Liver (tissue), 8 donors: ENCODE measurements at regions not wholly inside any gene's neighbourhood (a gene's known extent, or its start where the extent isn't known, plus 50 kb on each side); places are given as distances from the start of the nearest gene placed in this dataset.

ENCODE experiments used
- DNase-seq: peaks from one replicate; pipeline ENCODE4 v3.0.0-alpha.2; 2017; ENCODE audit warnings: low spot score
- H3K27ac ChIP-seq, 2 donors: one replicate each; pipeline ENCODE4 v1.7.0; 2013; ENCODE audit warnings: inconsistent platforms in 2 of 2, low read length in 2 of 2, control low read depth in 1 of 2, low read depth in 1 of 2, mild to moderate bottlenecking in 1 of 2
- H3K27me3 ChIP-seq, 4 donors: one replicate each; pipeline versions ENCODE4 v1.6.1 to v1.7.0; 2013; ENCODE audit warnings: low read length in 3 of 4, inconsistent platforms in 1 of 4, mild to moderate bottlenecking in 1 of 4, moderate library complexity in 1 of 4; ENCODE audit not compliant: control insufficient read depth in 4 of 4, insufficient read depth in 4 of 4
- H3K36me3 ChIP-seq, 4 donors: one replicate each; pipeline versions ENCODE4 v1.6.1 to v1.7.0; 2013; ENCODE audit warnings: low read length in 3 of 4, mild to moderate bottlenecking in 3 of 4, low read depth in 1 of 4, moderate library complexity in 1 of 4; ENCODE audit not compliant: control insufficient read depth in 4 of 4, insufficient read depth in 3 of 4
- H3K4me1 ChIP-seq, 4 donors: one replicate each; pipeline versions ENCODE4 v1.6.1 to v1.7.0; 2013; ENCODE audit warnings: low read length in 3 of 4, mild to moderate bottlenecking in 3 of 4, moderate library complexity in 1 of 4; ENCODE audit not compliant: control insufficient read depth in 4 of 4, insufficient read depth in 4 of 4
- H3K4me3 ChIP-seq, 3 donors: one replicate each; pipeline versions ENCODE4 v1.6.1 to v1.7.0; 2013; ENCODE audit warnings: low read length in 3 of 3, control low read depth in 1 of 3, low read depth in 1 of 3, mild to moderate bottlenecking in 1 of 3
- H3K9ac ChIP-seq, 2 donors: one replicate each; pipeline ENCODE4 v1.7.0; 2013; ENCODE audit warnings: low read length in 2 of 2, mild to moderate bottlenecking in 2 of 2, moderate library complexity in 2 of 2, control low read depth in 1 of 2, low read depth in 1 of 2
- H3K9me3 ChIP-seq, 4 donors: one replicate each; pipeline versions ENCODE4 v1.6.1 to v1.7.0; 2013; ENCODE audit warnings: low read length in 3 of 4; ENCODE audit not compliant: control insufficient read depth in 4 of 4
- ATF3 ChIP-seq: IDR thresholded peaks from 2 replicates; pipeline ENCODE4 v1.6.1; 2016; ENCODE audit warnings: antibody characterized with exemption
- CTCF ChIP-seq: fragments of 150-350 bp; IDR thresholded peaks from 2 replicates; pipeline ENCODE4 v1.5.1; 2017; ENCODE audit warnings: improper control_type of control experiment, low read depth, low read length; ENCODE audit not compliant: missing input control
- HNF4A ChIP-seq, 2 donors: conservative IDR thresholded peaks; 2 replicates each; pipeline ENCODE4 v1.6.1; 2016; ENCODE audit warnings: antibody characterized with exemption in 2 of 2, mild to moderate bottlenecking in 2 of 2
- HNF4G ChIP-seq: IDR thresholded peaks from 2 replicates; pipeline ENCODE4 v1.6.1; 2016; ENCODE audit warnings: antibody characterized with exemption
- JUND ChIP-seq, 2 donors: IDR thresholded peaks; 2 replicates each; pipeline ENCODE4 v1.6.1; 2016; ENCODE audit warnings: antibody characterized with exemption in 2 of 2
- NR2F2 ChIP-seq: IDR thresholded peaks from 2 replicates; pipeline ENCODE4 v1.6.1; 2016; ENCODE audit warnings: antibody characterized with exemption
- RAD21 ChIP-seq, 2 donors: IDR thresholded peaks; 2 replicates each; pipeline ENCODE4 v1.6.1; 2016; ENCODE audit warnings: antibody characterized with exemption in 2 of 2, mild to moderate bottlenecking in 2 of 2
- REST ChIP-seq: IDR thresholded peaks from 2 replicates; pipeline ENCODE4 v1.6.1; 2016; ENCODE audit warnings: antibody characterized with exemption, mild to moderate bottlenecking
- YY1 ChIP-seq: IDR thresholded peaks from 2 replicates; pipeline ENCODE4 v1.6.1; 2016; ENCODE audit warnings: antibody characterized with exemption, mild to moderate bottlenecking
- WGBS: extraction: QIAGEN DNeasy Blood & Tissue Kit; methylation state at CpG from one replicate; pipeline ENCODE4 v1.1.7; 2013; 5-methylcytosine and 5-hydroxymethylcytosine counted together
- TF ChIP-seq, protein P1 (sequence below): IDR thresholded peaks from 2 replicates; pipeline ENCODE4 v1.6.1; 2016; ENCODE audit warnings: antibody characterized with exemption
- donor health status: healthy.
- donor health status: healthy.
- donor health status: healthy.
- donor health status: healthy.
- donor health status: healthy.

DNA sequence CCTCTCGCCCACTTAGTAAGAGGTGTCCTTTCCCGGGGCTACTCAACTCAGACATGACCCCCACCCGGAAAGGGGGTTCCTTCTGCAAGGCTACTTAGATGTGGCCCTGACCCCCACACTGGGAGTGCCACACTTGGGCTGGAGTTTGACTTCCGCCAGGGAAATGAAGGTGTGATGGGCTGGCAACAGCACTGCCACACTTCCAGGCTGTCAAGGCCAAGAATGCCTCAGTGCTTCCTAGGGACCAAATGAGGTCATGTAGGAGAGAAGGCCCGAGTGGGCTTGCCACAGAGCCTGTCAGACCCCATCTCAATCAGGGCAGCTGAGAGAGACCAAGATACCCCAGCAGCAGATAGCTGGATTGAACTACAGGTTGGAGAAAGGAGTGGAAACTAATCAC lies 55.5 kb downstream of the DRD1 start:
- H3K27ac ChIP-seq = no peak overlapping the region
- no peak overlapping the region for H3K4me3 ChIP-seq

GRCh38 chr5:175387144-175387543 lies 56.8 kb downstream of the DRD1 start:
- Histone ChIP-seq H3K9me3 (no peaks in the 10 kb centered on the region), H3K4me1 (no peaks in the 10 kb centered on the region)
- WGBS = 62% methylated on average over 2 of the region's 2 CpGs

More for the DNA sequence above, 55.5 kb downstream of the DRD1 start:
- no peaks in the 10 kb centered on the region for H3K4me1 ChIP-seq
- H3K36me3 ChIP-seq = no peaks in the 10 kb centered on the region
- DNase-seq = no peak
- peaks cover 0 to 7% (median 0%) of the 10 kb centered on the region in 4 donors for H3K27me3 ChIP-seq
- TF ChIP-seq NR2F2 (no peak), ATF3 (no peak), REST (no peak)
- no peaks in the 10 kb centered on the region for H3K9me3 ChIP-seq
- WGBS = 69% methylated on average over 5 of the region's 5 CpGs
- no peak overlapping the region for H3K9ac ChIP-seq

DNA sequence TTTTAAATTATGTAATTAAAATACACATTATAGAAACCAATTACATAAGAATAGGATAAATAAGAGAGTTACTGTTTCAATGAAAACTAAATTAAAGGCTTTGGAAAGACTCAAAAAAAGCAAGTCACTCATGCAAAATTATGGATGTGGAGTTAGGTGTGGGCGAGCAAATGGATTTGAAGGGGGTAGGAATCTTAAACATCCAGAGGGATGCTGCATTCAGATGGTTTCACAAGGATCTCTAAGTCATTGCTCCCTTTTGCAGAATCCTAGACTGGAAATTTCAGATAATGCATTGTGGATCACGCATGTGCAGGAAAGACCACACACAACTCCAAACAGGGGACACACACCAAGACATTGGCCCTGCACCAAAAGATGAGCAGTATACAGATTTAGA lies 57.5 kb downstream of the DRD1 start:
- 66% methylated on average over 2 of the region's 2 CpGs for whole genome bisulfite sequencing

More at GRCh38 chr5:175387144-175387543, 56.8 kb downstream of the DRD1 start:
- no peak for DNase-seq
- Histone ChIP-seq H3K9ac (no peak overlapping the region), H3K36me3 (no peaks in the 10 kb centered on the region), H3K27me3 (peaks cover 0 to 4% (median 0%) of the 10 kb centered on the region in 4 donors), H3K27ac (no peak overlapping the region), H3K4me3 (no peak overlapping the region)
- TF ChIP-seq NR2F2 (no peak), HNF4A (conservative IDR thresholded peaks at IDR 0.05) (no peak)

More for the DNA sequence above, 57.5 kb downstream of the DRD1 start:
- H3K9me3 ChIP-seq = no peaks in the 10 kb centered on the region
- peaks cover 0 to 2% (median 0%) of the 10 kb centered on the region in 4 donors for H3K27me3 ChIP-seq
- H3K36me3 ChIP-seq = no peaks in the 10 kb centered on the region
- no peak overlapping the region for H3K9ac ChIP-seq
- H3K4me1 ChIP-seq = no peaks in the 10 kb centered on the region
- DNase-seq = no peak
- no peak overlapping the region for H3K27ac ChIP-seq
- H3K4me3 ChIP-seq = no peak overlapping the region
- TF ChIP-seq HNF4G (no peak), CTCF (no peak), NR2F2 (no peak), REST (no peak), ATF3 (no peak), HNF4A (conservative IDR thresholded peaks at IDR 0.05) (no peak), YY1 (no peak), JUND (IDR thresholded peaks at IDR 0.05) (no peak), RAD21 (IDR thresholded peaks at IDR 0.05) (no peak)
- TF ChIP-seq, protein P1, sequence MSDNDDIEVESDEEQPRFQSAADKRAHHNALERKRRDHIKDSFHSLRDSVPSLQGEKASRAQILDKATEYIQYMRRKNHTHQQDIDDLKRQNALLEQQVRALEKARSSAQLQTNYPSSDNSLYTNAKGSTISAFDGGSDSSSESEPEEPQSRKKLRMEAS = no peak
